ENCODE measurements at regions not wholly inside any gene's neighbourhood (a gene's known extent, or its start where the extent isn't known, plus 50 kb on each side); places are given as distances from the start of the nearest gene placed in this dataset.

GRCh38 chr20:7124120-7124519, 356.6 kb downstream of the BMP2 start:
- TF ChIP-seq CTCF (IDR thresholded peaks at IDR 0.05) (no peak), POLR2A (IDR thresholded peaks at IDR 0.05) (no peak)

Measured in Peyer's patch (tissue), 4 donors.